ENCODE measurements at regions not wholly inside any gene's neighbourhood (a gene's known extent, or its start where the extent isn't known, plus 50 kb on each side); places are given as distances from the start of the nearest gene placed in this dataset.

DNA sequence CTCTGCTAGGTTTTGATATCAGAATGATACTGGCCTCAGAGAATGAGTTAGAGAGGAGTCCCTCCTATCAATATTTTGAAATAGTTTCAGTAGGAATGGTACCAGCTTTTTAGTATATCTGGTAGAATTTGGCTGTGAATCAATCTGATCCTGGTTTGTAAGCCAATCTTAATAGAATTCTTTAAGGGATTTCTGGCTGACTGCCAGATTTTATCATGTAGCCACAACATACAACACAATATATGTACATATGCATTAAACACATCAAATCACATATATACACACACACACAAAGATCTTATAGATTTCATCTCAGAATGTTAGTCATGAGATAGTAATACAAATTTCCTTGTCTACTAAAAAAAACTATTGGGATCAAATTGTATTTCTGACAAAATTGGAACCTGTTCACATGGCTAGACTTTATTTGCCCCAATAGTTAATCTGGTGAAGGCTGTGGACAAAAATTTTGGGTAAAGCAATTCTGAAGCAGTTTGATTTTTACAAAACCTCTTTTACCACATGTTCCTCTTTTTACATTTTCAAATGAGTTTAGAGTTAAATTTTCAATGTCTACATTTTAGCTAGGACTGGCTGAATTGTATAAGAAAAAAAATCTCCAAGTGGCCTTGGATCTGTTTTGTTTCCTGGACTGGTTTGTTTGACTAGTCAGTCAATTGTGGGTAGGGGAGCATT is 151.7 kb downstream of the FASLG start:
- no peak for DNase-seq

- DNase-seq, result no peak
Observed at GRCh38 chr1:172811694-172812093, 152.8 kb downstream of the FASLG start.

DNA sequence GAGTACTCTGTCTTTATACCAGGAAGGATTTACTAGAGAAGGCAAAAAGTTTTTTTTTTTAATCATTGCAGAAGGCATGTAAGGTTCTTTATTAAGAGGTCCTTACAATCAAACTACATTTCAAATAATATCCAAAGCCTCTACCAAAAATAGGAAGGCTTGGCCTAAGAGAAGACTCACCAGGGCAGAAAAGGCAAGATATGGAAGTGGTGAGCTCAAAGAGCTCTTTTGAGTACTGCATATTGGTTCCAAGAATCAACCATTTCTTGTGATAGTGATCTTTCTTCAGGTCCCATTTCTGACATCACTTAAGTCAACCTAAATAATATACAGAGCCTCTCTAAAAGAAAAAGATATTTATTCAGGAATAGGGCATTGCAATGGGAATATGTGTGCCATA is 153.2 kb downstream of the FASLG start:
- no peak for DNase-seq

DNA sequence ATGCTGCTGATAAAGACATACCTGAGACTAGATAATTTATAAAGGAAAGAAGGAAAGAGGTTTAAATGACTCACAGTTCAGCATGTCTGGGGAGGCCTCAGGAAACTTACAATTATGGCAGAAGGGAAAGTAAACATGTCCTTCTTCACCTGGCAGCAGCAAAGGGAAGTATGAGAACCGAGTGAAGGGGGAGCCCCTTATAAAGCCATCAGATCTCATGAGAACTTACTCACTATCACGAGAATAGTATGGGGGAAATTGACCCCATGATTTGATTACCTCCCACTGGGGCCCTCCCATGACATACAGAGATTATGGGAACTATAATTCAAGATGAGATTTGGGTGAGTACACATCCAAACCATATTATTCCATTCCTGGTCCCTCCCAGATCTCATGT is 154.4 kb downstream of the FASLG start:
- DNase-seq, result no peak

- DNase-seq, result no peak
Observed at GRCh38 chr1:172814428-172814827, 155.5 kb downstream of the FASLG start.

DNA sequence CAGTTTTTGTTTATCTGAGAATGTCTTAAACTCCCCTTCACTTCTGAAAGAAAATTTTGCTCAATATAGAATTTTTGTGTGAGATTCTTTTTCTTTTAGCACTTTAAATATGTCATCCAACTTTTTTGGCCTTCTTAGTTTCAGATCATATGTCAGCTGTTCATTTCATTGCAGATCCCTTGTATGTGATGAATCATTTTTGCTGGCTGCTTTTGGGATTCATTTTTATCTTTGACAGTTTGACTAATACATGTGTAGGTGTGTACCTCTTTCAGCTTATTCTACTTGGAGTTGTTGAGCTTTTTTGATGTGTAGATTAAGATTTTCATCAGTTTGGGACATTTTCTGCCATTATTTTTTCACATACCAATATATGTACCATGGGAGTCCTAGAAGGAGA is 156.8 kb downstream of the FASLG start:
- no peak for DNase-seq

DNA sequence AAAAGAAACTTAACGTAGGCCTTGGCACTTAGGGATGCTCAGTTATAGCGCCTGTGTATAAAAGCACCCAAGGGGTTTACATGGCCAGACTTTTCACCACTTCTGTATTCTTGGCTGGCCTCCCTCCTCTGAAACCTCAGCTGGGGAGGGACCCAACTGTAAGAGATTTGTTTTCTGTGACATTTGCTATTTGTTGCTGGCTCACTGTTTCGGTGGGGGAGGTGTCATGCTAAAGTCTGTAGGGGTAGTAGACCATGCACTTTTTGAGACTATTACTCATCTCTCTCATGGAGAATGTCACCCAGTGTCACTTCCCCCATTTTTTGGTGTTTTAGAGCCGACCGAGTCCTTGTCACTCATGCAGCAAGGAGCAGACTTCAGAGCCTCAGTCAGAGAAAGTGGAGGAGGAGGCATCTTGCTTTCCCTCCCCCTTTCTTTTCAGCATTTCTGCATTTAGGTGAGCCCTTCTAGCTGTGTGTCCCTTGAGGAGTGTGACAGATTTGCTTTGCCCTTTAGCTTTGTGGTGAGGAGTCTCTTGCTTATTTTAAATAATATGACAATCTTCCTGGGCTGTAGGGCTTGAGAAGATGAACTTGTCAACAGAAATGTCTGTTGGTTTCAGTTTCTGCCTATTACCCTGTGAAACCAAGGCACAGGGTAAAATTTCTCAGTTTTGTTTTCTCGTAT is 160.1 kb downstream of the FASLG start:
- DNase-seq, result no peak

DNA sequence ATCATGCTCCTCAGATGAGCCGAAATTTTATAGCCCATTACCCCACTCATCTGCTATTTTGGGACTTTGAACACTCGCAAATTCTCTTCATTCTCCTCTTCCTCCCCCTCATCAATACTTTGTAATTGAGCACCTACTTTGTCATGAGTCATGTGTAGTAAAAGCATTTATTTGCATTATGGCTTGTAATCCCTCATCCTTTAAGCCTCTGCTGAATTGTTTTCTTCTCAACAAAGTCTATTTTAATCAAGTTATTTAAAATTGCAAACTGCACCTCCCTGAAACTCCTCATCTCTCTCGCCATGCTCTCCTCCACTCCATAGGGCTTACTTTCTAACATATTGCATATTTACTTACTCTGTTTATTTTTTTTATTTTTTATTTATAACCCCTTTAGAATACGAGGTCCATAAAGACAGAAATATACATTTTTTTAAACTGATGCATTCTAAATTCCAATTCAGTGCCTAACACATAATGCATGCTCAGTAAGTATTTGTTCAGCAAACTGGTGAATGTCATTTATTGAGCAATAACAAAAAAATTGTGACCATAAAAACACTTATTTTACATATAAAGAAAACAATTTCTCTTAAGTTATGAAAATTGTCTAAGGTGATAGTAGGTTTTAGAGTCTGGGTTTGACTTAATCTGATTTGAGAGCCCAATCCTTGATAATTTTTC is 161.7 kb downstream of the FASLG start:
- no peak for DNase-seq

- no peak for DNase-seq
Observed at GRCh38 chr1:172821609-172822274, 162.8 kb downstream of the FASLG start.

DNA sequence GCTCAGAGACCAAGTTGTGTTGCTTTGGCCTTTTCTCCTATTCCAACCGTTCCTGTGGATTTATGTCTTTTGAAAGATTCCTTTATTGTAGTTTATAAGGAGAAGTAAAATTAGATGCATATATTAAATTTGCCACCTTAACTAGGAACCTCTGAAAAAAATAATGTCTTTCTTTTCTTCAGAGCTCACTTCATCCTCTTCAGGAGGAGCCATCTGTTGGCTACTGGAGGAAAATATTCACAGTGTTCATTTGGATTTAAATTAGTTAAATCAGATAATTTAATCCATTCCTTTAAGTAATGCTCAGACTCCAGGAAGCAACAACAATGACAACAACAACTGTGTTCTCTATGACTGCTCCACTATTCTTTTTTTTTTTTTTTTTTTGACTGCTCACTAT is 164.0 kb downstream of the FASLG start:
- no peak for DNase-seq

- no peak for DNase-seq
Observed at GRCh38 chr1:172823534-172823933, 164.6 kb downstream of the FASLG start.

- DNase-seq, result no peak
Observed at GRCh38 chr1:172824209-172824608, 165.3 kb downstream of the FASLG start.

GRCh38 chr1:172826096-172826741 is 167.3 kb downstream of the FASLG start:
- peak; percentile 29 for DNase-seq

GRCh38 chr1:172827301-172827700 is 168.4 kb downstream of the FASLG start:
- DNase-seq, result no peak

GRCh38 chr1:172827841-172828240 is 168.9 kb downstream of the FASLG start:
- DNase-seq, result no peak

GRCh38 chr1:172832006-172832725 is 173.3 kb downstream of the FASLG start:
- DNase-seq, result no peak

DNA sequence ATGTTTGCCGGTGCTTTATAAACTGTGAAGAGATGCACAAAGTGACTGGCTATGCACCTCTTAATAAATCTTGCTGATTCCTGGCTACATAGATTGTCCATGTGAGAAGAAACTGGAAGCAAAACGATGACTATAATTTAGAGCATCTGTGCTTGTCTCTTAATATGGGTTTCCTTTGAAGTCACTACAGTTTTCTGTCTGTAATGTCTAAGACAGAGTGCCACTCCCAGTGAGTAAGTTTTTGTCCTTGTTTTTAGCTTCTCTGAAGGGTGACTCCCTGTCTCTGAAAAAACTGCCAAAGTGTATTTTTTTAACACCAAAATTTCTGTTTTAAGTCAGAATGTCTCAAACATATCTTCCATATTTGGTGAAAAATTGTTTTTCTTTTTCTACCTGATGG is 175.1 kb downstream of the FASLG start:
- no peak for DNase-seq

DNA sequence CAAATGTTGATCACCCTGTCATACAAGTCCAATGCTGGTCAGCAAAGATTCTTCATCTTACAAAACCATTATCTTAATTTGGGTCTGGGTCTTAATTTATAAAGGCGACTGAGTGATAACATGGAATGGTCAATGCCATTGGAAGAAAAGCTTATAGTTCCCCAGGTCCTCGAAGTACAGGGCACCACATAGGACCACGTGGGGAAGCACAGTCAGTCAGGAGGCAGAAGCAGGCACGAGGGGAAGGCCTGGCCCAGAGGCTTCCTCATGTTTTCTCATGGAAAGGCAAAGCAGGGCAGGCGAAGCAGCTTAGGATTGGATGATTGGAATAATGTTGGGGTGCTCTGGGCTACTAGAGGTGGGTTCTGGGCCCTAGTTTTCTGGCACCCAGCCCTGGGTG is 175.7 kb downstream of the FASLG start:
- DNase-seq, result no peak

DNA sequence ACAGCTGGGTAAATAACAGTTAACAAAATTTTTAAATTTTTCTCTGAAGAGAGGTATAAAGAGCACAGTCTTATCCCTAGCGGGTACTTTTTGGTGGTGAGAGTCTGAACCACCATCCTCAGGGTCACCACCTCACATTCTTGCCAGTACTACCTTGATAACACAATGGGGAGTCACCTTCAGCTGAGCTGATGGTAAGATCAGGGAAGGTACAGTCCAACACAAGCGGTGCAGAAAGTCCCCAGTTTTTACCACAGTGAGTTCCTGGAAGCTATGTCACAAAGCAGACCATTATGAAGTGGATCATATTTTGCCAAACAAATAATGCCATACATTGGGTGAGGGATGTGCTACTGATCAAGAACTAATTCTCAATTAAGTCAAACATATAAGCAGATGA is 176.9 kb downstream of the FASLG start:
- no peak for DNase-seq

DNA sequence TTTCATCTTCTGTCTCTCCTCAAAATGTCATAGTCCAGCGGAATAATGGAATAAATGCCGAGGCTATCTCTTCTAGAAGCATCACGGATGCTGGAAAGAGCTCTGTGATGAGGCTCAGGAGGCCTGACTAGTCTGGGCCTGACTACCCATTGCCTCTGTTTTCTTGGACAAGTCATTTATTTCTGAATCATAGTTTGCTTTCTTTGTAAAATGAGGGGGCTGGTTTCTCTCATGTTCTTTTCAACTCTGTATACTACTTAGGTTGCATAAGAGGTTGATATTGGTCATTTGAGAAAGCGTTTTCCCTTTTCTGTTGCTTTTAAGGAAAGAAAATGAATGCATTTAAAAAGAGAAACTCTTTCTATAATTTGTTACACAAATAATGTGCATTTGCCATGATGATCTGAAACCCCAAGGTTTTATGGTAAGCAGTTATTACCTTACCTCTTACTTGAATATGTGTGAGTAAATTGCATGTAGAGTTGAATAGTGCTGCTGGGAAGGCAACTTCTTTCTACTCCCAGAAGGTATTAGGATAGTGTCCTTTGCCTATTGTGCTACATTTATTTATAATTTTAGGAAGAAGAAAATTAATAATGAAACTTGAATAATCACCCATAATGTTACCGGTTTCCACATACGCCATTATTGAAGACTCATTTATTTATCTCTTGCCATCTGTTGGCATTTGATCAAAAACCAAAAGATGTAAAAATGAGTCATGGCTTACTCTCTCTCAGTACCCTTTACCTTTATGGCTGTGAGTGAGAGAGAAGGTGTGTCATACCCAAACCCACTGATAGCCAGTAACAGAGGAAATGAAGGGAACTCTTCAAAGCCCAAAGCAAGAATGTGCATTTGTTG is 179.1 kb downstream of the FASLG start:
- no peak for DNase-seq

DNA sequence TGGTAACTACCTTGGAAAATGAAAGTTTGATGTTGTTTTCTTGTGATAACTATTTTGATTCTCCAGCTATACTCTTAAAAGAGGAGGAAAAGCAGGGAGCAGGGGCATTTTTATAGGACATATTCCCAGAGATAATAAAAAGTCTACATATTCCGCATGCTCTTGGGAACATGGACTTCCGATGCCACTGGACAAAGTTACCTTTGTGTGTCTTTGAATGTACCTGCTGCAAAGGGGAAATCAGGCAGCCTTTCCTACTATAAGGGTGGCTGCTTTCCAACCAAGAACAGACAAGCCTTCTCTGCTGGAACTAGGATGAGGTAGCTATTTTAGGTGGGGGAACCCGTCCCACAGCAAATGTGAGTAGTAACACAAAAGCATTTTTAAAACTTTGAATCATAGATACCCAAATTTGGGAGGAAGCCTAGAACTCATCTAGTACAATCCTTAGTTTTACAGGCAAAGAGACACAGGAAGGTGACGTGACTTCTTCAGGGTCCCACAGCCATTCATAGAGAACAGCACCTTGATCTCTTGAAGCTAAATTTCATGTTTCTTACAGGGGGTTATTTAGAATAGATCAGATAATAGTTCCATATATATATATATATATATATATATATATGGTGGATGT is 179.9 kb downstream of the FASLG start:
- no peak for DNase-seq

All from right hindlimb (tissue), 1 donor.